GM23338 (cell line): ENCODE measurements at regions not wholly inside any gene's neighbourhood (a gene's known extent, or its start where the extent isn't known, plus 50 kb on each side); places are given as distances from the start of the nearest gene placed in this dataset.

Source experiments
- ATAC-seq: fragments of 200-7000 bp; cut with Tn5 transposase; 3 replicates; pipeline ENCODE4 v1.9.1; 2020
- DNase-seq: peaks from one replicate; pipeline ENCODE4 v3.0.0-alpha.2; 2015; ENCODE audit warnings: low spot score
- H2AFZ ChIP-seq: fragments of 200-600 bp; sonication (generic); 2 replicates; pipeline ENCODE4 v1.8.0; 2016; ENCODE audit warnings: antibody characterized with exemption, mild to moderate bottlenecking, moderate library complexity
- H3F3A ChIP-seq: fragments of 200-600 bp; sonication (generic); replicated peaks from 2 replicates; pipeline ENCODE4 v1.8.0; 2017; ENCODE audit warnings: antibody characterized with exemption, mixed run types, low read depth
- H3K27ac ChIP-seq: fragments of 200-600 bp; sonication (generic); 2 replicates; pipeline ENCODE4 v1.6.1; 2016; ENCODE audit warnings: low read depth
- H3K27me3 ChIP-seq: fragments of 200-600 bp; sonication (generic); 2 replicates; pipeline ENCODE4 v1.8.0; 2016; ENCODE audit warnings: mild to moderate bottlenecking, mixed run types, moderate library complexity; ENCODE audit not compliant: insufficient read depth
- H3K36me3 ChIP-seq: fragments of 200-600 bp; sonication (generic); 2 replicates; pipeline ENCODE4 v1.8.0; 2016; ENCODE audit warnings: mild to moderate bottlenecking; ENCODE audit not compliant: insufficient read depth
- H3K4me1 ChIP-seq: fragments of 200-600 bp; sonication (generic); 2 replicates; pipeline ENCODE4 v1.8.0; 2016; ENCODE audit warnings: mild to moderate bottlenecking, moderate library complexity; ENCODE audit not compliant: insufficient read depth
- H3K4me2 ChIP-seq: fragments of 200-600 bp; sonication (generic); 2 replicates; pipeline ENCODE4 v1.7.1; 2017; ENCODE audit warnings: mixed run types
- H3K4me3 ChIP-seq: fragments of 200-600 bp; sonication (generic); 2 replicates; pipeline ENCODE4 v1.6.1; 2016; ENCODE audit warnings: mixed run types
- H3K79me2 ChIP-seq: fragments of 200-600 bp; sonication (generic); replicated peaks from 2 replicates; pipeline ENCODE4 v1.8.0; 2017; ENCODE audit warnings: mild to moderate bottlenecking; ENCODE audit not compliant: insufficient read depth
- H3K9me2 ChIP-seq: fragments of 200-600 bp; sonication (generic); 2 replicates; pipeline ENCODE4 v1.8.0; 2017; ENCODE audit not compliant: insufficient read depth
- H4K20me1 ChIP-seq: fragments of 200-600 bp; sonication (generic); replicated peaks from 2 replicates; pipeline ENCODE4 v1.8.0; 2017; ENCODE audit warnings: mild to moderate bottlenecking; ENCODE audit not compliant: insufficient read depth
- H3K27ac Mint-ChIP-seq: 2 replicates; pipeline ENCODE4 v1.8.0; 2020; ENCODE audit warnings: inconsistent platforms, mild to moderate bottlenecking, moderate library complexity, mixed read lengths
- H3K27me3 Mint-ChIP-seq: 3 replicates; pipeline ENCODE4 v1.8.0; 2022; ENCODE audit warnings: low read depth, mild to moderate bottlenecking, moderate library complexity, mixed read lengths, inconsistent platforms; ENCODE audit not compliant: insufficient read depth, poor library complexity
- H3K36me3 Mint-ChIP-seq: 3 replicates; pipeline ENCODE4 v1.8.0; 2021; ENCODE audit warnings: low read depth, mild to moderate bottlenecking, inconsistent platforms, moderate library complexity, mixed read lengths
- H3K4me1 Mint-ChIP-seq: 3 replicates; pipeline ENCODE4 v1.8.0; 2020; ENCODE audit warnings: mild to moderate bottlenecking, inconsistent platforms, mixed read lengths
- H3K4me3 Mint-ChIP-seq: 3 replicates; pipeline ENCODE4 v1.8.0; 2021; ENCODE audit warnings: moderate library complexity, mild to moderate bottlenecking, inconsistent platforms, mixed read lengths
- H3K9me3 Mint-ChIP-seq: 3 replicates; pipeline ENCODE4 v1.8.0; 2020; ENCODE audit warnings: moderate library complexity, mild to moderate bottlenecking, inconsistent platforms, mixed read lengths
- CTCF ChIP-seq, 2 experiments: fragments of 200-600 bp in 1 of 2; sonication (generic) in 1 of 2; conservative IDR thresholded peaks; 2 replicates each; pipeline versions ENCODE4 v1.5.1 to v1.6.1; 2016 to 2017; ENCODE audit warnings: antibody characterized with exemption in 2 of 2, low read depth in 2 of 2, mild to moderate bottlenecking in 2 of 2, moderate library complexity in 1 of 2
- ETS1 ChIP-seq: IDR thresholded peaks from 2 replicates; pipeline ENCODE4 v1.6.1; 2016; ENCODE audit warnings: antibody characterized with exemption
- EZH2 ChIP-seq: fragments of 200-600 bp; sonication (generic); IDR thresholded peaks from one replicate; pipeline ENCODE4 v1.8.0; 2017; ENCODE audit warnings: antibody characterized with exemption, mild to moderate bottlenecking, low read depth; ENCODE audit not compliant: unreplicated experiment
- JUNB ChIP-seq: IDR thresholded peaks from one replicate; pipeline ENCODE4 v1.6.1; 2016; ENCODE audit warnings: antibody characterized with exemption; ENCODE audit not compliant: unreplicated experiment
- POLR2AphosphoS5 ChIP-seq: IDR thresholded peaks from 2 replicates; pipeline ENCODE4 v1.6.1; 2016; ENCODE audit warnings: antibody characterized with exemption, low read depth
- STAT1 ChIP-seq: IDR thresholded peaks from one replicate; pipeline ENCODE4 v1.6.1; 2016; ENCODE audit warnings: antibody characterized with exemption; ENCODE audit not compliant: unreplicated experiment
- ZNF114 ChIP-seq: fragments of 250-450 bp; sonication (Bioruptor Pico); IDR thresholded peaks from 2 replicates; pipeline ENCODE4 v1.5.0; 2020; ENCODE audit warnings: mild to moderate bottlenecking, moderate library complexity
- TF ChIP-seq, protein P1 (sequence below): IDR thresholded peaks from one replicate; pipeline ENCODE4 v1.6.1; 2018; ENCODE audit warnings: antibody characterized with exemption; ENCODE audit not compliant: unreplicated experiment

GRCh38 chr6:134678436-134678889 lies 271.4 kb downstream of the ALDH8A1 start (continued):
- TF ChIP-seq, protein P1, sequence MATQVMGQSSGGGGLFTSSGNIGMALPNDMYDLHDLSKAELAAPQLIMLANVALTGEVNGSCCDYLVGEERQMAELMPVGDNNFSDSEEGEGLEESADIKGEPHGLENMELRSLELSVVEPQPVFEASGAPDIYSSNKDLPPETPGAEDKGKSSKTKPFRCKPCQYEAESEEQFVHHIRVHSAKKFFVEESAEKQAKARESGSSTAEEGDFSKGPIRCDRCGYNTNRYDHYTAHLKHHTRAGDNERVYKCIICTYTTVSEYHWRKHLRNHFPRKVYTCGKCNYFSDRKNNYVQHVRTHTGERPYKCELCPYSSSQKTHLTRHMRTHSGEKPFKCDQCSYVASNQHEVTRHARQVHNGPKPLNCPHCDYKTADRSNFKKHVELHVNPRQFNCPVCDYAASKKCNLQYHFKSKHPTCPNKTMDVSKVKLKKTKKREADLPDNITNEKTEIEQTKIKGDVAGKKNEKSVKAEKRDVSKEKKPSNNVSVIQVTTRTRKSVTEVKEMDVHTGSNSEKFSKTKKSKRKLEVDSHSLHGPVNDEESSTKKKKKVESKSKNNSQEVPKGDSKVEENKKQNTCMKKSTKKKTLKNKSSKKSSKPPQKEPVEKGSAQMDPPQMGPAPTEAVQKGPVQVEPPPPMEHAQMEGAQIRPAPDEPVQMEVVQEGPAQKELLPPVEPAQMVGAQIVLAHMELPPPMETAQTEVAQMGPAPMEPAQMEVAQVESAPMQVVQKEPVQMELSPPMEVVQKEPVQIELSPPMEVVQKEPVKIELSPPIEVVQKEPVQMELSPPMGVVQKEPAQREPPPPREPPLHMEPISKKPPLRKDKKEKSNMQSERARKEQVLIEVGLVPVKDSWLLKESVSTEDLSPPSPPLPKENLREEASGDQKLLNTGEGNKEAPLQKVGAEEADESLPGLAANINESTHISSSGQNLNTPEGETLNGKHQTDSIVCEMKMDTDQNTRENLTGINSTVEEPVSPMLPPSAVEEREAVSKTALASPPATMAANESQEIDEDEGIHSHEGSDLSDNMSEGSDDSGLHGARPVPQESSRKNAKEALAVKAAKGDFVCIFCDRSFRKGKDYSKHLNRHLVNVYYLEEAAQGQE: no peak
- no peak for TF ChIP-seq STAT1
- TF ChIP-seq CTCF (conservative IDR thresholded peaks at IDR 0.05; ENCODE audit: low read depth in 2 of 2): no peak
- no peak for TF ChIP-seq ZNF114 (CRISPR knock-in tag)
- TF ChIP-seq POLR2AphosphoS5: no peak
- TF ChIP-seq ETS1: no peak
- TF ChIP-seq JUNB: no peak

GRCh38 chr6:134676307-134677281 lies 273.3 kb downstream of the ALDH8A1 start:
- peaks cover 3% of the 10 kb centered on the region for H3K27me3 Mint-ChIP-seq
- Histone ChIP-seq H3F3A (no peaks in the 10 kb centered on the region), H3K79me2 (no peaks in the 10 kb centered on the region), H3K36me3 (no peaks in the 10 kb centered on the region), H2AFZ (no peak overlapping the region), H3K4me2 (no peak overlapping the region), H3K27me3 (no peaks in the 10 kb centered on the region), H3K9me2 (no peaks in the 10 kb centered on the region), H3K27ac (no peak overlapping the region), H4K20me1 (no peaks in the 10 kb centered on the region), H3K4me3 (no peak overlapping the region), H3K4me1 (peaks cover 8% of the 10 kb centered on the region; the same call in 1 of the 2 replicates)
- H3K4me1 Mint-ChIP-seq: peaks cover 25% of the 10 kb centered on the region
- no peaks in the 10 kb centered on the region for H3K9me3 Mint-ChIP-seq
- H3K4me3 Mint-ChIP-seq: no peak overlapping the region
- H3K36me3 Mint-ChIP-seq: no peaks in the 10 kb centered on the region
- TF ChIP-seq EZH2: no peak
- DNase-seq (no peak), ATAC-seq (no peak)
- H3K27ac Mint-ChIP-seq: no peak overlapping the region
